Myocyte (in vitro differentiated cells): ENCODE measurements at regions not wholly inside any gene's neighbourhood (a gene's known extent, or its start where the extent isn't known, plus 50 kb on each side); places are given as distances from the start of the nearest gene placed in this dataset.

Experiments
- DNase-seq: peaks from one replicate; pipeline ENCODE4 v3.0.0-alpha.2; 2012; ENCODE audit warnings: low read depth

DNA sequence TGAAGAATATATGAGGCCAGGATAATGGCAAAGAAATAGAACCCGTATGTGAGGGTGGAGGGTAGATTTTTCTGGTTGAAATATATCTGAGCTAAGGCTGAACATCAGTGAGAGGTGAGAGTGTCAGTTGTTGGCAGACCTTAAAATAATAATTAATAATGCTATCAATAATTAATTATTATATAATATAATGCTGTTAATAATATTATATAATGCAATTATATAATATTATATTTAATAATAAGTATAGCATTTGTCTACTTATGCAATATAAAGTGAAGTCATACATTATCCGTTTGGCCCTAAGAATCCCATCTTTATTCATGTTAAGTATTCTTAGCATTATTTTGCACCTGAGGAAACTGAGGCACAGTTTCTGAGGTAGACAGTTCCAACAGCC, 269.9 kb upstream of the FZD8 start:
- no peak for DNase-seq

DNA sequence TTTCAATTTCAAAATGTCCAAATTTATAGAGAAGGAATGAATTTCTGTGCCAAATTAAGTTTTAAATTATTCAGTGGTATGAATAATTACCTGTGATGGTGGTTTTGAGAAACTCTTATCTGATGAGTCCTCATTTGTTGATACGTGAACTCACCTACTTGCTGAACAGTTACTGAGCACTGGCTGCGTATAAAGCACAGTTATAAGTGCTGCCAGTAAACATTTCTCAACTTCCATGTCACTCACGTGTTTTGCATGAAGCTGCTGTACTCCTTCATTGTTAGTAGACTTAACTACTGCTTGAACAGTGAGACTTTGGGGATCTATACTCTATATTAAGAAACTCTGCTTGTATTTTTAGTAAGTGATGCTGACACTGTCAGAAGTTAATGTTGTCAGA, 269.1 kb upstream of the FZD8 start:
- no peak for DNase-seq

DNA sequence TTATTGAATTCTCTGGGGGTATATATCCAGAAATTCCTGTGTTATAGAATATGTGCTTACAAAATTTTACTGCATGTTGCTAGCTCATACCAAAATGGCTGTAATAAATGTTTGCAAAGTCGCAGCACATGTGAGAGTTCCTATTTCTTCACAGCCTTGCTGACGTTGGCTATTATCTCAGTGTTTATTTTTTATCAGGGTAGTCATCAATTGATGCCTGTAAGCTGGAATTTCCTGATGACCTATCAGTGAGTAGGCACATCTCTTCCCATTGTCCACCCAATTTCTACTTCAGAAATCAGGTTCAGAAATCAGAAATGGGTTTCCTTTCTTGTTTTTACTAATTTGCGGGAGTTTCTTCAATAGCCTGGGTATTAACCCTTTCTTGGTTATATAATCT, 268.1 kb upstream of the FZD8 start:
- no peak for DNase-seq

DNA sequence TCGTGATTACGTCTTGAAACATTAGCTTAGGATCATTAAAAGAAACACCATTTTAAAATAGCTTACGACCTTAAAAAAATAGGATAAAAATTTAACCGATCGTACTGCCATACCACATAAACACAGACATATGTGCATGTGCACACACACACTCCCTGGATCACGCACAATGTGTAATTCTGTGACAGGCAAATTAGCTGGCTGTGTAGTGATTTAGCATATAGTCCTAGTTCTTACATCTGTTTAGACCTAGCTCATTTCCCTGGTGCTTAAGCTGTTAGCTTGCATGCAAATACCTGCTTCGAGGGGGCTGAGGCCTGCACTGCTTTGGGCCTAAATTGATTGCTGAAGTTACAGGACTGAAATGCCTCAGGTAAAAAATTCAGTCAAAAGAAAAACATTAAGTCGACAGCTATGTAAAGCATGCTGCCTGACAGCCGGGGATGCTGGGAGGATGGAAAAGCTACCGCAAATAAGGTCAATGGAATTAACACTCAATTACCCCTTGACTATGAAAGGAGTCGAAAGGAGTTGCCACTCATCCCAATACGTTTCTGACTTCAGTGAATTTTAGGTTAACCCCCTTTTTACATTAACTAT, 267.1 kb upstream of the FZD8 start:
- no peak for DNase-seq

DNA sequence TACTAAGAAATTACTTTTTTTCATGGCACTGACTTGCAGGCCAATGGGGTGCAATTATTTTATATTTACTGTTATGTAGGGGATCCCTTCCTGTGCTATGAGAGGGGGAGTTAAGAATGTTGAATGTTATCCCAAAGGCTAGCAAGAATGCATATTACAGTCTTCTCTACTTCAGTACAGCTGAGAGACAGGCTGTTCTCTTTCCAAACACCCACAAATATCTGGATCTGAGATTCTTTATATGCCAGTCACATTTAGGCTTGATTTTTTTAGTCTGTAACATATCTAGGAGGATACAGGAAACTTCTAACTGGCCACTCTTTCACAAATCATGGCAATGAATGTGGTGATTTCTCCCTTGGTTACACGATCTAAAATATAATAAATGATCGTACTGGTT, 266.4 kb upstream of the FZD8 start:
- DNase-seq, result no peak

DNA sequence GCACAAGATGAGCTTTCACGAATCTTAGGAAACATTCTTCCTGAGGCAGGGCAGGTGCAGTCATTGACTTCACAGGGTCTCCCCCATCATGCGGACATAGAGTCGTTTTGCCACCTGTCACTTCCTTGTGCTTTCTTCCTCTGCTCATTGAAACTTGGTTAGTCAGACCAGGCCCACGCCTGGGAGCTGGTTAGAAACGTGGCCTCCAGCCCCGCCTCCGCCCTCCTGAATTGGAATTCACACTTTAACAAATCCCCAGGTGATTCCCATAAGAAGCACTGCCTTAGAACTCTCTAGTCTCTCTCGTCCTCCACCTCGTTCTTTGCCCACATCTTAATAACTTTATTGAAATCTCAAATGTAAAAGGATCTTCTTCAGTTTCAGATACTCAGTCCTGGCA, 265.5 kb upstream of the FZD8 start:
- DNase-seq, result no peak

DNA sequence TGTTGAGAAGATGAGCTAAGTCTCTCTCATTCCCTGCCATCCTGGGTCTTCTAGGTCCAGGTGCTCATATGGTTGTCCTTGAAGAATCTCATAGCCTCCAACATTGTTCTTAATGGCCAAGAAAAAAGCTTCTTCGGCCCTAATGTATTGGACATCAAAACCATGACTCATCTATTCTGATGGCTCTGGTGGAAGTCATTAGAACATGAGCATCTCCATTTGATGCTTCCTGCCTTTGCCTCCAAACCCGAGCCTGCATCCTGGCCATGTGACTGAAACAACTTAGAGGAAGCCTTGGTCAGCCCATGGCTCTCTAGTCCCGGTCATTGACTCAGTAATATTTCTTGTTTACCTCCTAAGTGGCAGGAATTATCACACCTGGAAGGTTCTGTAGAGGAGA, 264.1 kb upstream of the FZD8 start:
- DNase-seq, result no peak

DNA sequence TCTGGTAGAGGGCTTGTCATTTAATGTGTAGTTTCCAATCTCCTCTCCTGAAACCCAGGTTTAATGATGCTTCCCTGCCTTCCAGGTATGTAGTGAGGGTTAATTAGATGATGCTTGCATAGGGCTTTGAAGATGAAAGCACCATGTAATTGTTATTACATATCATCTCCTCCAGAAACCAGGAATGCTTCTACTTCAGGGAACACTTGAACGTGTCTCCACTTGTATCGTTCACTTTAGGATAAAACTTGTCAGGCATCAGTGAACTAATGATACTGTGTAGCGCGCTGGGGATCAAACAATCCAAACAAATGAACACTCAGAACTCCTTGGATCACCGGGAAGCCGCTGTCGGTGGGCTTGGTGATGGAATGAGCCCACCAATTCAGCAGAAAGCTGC, 260.9 kb upstream of the FZD8 start:
- no peak for DNase-seq

DNA sequence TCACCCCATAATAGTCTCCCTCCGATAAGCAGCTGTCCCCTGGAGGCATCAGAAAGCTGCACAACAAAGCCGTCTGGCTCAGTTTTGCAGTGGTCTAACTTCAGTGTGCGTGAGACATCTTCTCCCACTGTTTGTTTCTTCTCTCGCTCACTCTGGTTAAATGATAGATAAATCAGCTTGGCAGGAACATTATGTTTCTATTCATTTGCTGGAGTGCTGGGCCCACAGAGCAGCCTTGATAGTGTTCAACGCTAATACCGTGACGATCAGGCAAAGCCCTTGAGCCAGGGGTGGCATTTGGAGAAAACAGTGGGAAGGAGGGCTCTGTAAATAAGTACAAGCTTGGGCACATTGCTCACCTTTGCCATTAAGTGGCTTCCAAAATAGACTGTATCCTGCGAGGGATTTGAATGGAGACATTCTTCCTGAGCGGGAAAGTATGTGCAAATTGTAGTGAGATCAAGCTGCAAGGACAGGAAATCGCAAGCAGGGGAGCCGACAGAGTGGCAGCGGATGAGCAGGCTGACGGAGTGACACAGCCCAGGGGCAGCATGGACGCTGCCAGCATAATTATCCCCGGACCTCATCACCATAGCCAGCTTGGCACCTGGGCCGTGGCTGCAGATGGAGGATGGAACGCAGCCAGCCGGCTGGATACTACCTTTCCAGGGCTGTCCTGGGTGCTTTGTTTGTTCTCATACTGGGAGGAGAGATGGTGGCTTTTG, 256.8 kb upstream of the FZD8 start:
- no peak for DNase-seq

DNA sequence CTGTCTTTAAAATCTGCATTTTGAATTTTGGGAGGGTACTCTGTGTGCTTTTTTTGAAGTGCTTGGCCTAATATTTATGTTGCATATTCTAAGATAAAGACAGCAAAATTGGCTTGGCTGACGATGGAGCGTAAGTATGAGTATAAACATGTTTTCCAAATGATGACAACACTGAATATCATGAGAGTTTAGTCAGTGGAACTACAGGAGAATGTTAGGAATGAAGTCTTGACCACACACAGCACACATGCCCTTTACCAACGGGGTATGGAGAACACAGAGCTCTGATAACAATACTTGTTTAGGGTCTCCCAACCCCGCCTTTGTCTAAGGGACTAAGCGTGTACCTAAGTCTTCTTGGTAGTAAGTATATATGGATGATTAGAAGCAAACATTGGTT, 253.9 kb upstream of the FZD8 start:
- DNase-seq, result peak; percentile 3

DNA sequence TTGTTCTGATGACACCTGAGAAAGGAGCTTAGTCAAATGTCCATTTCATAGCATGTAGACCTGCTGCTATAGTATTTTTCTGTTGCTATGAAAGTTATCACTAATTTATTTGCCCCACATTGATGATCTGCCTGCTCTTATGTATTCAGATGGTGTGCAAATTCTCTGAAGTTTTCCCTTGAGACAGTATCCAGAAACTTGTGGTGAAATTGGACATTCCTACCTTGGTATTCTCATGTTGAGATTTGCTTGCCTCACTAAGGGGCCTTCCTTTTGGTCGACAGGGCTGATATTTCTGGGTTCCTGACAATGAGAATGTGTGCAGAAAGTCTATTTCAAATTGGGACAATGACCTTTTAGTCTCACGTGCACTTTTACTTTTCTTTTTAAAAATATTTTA, 253.2 kb upstream of the FZD8 start:
- DNase-seq, result no peak

DNA sequence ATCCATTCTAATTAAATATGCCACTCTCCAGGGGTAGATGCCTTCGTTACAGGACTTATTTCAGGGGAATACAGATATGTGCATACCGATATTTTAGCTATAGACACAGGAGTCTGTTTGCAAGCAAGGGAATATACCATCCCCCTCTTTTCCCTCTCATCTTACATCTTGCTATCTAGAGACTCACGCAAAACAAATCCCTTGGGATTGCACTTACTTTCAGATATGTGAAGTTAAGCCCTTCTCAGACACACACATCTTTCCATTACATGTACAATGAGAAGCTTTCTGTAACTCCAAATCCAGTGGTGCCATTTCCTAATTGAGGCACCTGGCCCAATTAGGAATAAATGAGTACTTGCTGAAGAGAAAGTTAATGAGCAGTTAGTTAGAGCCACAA, 250.4 kb upstream of the FZD8 start:
- DNase-seq, result no peak

DNA sequence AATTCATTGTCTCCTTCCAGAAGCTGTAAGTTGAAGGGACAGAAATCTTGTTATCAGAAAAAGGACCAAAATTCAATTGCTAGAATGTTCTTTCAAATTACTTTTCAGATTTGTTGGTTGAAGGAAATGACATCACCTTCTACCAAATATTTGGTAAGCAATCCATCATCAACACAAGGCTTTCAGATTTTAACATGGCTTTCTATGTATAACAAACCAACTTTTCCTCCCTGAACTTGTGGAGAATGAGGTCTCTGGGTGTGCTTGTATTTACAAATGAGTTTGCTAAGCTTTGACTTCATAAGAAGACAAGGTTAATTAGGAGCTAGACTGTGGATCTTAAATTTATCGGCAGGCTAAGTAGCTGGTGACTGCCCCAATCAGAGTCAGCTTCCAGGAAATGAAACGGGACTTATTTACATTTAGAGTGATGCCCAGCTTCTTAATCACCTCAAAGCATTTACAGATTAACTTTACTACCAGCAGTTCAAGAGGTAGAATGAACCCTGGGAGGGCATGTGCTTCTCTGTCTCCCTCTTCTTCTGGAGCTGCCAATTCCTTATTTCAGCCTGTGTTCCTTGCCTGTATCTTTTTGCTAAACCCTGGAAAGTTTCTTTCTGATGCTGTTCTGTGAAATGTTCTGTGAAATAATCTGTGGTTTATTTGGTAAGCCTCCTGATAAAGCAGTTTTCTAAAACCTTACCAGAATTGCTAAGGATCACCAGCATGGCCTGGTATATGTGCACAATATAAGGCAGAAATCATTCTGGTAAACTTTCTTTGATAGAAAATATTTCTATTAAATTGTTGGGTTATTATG, 248.8 kb upstream of the FZD8 start:
- no peak for DNase-seq

DNA sequence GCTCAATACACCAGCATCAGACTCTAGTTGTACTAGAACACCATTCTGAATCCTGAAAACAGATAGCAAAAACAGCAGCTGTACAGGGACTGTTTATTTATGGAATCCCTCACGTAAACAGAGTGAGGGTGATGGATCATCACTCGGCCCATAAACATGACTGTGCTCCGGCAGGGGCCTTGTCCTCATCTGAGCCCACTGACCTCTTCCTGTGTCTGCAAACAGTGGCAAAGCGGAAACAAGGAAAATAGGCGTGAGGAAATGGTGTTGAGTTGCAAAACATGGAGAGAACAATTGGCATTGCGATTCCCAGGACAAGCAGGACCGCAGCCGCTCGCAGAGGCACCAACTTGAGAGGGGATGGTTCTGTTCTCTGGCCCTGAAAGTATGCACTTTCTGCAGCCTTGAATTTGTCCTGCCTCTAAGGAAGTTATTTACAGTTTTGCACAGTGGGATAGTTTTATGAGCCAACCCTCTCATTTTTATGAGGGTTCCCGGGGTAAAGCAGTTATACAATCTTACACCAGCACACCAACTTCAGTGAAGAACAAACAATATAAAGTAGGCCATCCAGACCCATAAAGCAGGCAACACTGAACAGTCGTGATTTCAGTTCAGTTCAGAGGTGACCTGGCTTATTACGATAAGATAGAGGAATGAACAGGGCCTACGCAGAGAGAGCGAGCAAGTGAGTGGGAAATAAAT, 248.0 kb upstream of the FZD8 start:
- no peak for DNase-seq

DNA sequence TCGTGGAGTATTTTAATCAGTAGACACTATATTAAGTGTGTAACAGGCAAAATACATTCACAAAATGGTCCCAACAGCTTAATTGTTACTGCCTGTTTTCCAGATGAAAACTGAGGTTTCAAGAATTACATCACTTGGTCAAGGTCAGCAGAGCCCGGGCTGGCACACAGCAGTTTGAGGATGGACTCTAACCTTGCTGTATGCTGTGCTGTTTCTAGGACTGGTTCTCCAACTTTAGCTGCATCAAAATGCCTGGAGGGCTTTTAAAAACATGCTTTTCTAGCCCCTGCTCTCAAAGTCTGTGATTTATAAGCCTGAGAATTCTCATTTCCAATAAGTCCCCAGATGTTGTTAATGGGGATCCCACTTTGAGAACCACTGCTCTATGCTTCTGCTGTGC, 247.1 kb upstream of the FZD8 start:
- DNase-seq, result no peak

DNA sequence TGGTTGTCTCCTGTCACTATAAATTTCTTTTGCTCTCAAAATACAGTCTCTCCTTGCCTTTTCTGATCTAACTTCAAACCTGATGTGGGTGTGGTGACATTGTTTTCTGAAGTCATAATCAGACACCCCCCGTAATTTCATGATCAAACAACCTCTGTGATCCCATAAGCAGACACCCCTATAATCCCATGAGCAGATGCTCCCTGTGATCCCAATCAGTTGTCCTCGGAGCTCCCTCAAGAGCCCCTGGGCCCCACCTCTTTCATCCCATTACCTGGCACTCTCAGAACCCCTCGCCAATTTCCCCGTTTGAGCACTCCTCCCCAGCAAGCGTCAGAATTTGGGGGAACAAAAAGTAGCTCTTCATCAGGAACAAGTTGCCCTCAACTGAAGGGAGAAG, 246.3 kb upstream of the FZD8 start:
- no peak for DNase-seq

DNA sequence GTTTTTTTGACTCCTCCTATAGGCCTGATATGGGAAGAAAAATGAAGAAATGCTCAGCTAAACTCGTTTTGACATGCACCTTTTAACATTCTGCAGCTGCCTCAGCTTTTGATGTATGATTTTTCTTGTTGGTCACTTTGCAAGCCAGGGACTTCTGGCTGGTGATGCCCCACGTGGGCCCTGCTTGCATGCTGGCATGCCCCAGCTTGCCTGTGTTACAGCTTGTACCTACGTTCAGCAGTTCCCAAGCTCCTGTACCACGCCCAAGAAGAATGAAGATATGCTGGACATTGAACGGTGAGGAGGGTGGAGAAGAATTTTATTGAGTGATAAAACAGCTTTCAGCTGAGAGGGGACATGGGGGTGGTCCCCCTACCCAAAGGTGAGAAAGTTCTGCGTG, 245.6 kb upstream of the FZD8 start:
- no peak for DNase-seq

DNA sequence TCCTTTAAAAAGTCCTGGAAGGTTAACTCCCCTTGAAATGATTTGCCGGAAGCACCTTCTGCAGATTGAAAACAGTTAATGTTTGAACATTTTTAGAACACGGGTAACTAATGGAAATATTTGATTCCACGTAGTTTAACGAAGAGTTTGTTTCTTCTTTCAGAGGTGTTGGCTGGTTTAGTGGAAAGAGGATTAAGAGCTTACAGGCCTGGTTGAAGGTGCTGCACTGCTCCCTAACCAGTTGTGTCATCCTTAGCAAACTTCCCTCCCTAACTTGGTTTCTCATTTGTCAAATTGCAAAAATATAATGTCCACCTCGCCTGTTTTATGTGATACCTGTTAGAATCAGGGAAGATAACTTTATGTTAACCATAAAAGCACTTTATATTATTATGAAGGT, 243.0 kb upstream of the FZD8 start:
- no peak for DNase-seq

DNA sequence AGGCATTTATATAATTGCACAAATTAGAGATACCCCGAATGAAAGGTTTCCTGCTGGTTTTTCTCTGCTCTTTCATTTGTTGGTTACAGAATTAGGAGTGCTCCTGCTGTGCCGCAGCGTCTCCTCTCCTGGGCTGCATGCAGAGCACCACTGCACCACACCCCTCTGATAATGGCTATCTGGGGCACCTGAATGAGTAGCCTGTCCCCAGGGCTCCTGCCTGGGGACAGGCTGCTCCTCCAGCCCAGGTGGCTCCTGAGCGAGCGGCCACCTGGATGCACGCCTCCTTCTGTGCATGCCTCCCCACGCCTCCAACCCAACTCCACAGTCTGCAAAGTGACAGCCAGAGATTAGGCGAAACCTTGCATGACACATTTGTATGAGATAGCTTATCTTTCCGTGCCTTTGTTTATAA, 242.6 kb upstream of the FZD8 start:
- DNase-seq, result no peak

DNA sequence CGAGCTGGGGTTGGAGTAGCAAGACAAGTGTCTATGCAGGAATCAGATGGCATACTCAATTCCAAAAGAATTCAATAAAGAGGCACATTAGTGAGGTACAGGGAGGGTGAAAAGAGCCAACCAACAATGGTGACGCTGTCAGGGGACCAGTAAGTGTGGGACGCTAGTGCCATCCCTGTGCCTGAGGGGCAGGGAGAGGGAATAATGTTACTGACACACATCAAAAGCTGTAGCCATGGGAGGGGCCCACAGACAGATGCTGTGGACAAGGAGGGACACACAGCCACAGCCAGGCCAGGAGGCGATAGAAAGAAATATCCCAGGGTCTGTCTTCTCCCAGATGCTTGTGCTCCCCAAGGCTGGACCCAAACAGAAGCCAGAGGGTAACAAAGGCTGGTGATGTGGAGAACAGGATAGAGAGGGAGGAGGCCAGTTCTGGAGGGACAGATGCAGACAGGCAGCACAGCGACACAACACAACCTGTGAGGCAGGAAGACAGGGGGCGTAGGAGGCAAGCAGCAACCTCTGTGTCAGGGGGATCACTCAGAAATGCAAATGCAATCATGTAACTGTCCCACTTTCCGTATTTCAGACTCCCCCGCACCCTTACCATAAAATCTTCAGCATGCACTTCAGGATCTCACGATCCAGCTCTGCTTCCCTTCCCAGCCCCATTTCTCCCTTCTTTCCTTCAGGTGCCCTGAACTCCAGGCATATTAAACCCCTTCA, 240.5 kb upstream of the FZD8 start:
- no peak for DNase-seq

DNA sequence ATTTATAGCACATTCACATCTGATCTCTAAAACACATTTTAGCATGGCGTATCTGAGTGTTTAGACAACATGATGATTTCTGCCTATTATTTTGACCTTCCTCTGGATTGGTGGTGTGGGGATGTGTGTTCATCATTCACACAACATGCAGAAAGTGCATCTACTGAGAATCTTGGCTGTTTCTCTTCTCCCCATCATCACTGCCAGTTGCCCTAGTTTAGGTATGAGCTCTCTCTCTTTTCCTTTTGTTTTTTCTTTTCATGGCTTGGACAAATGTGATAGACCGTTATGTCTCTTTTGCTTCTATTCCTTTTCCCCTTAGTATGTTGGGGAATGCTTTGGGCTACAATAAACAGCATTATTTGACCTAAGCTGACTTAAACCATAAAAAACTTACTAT, 239.2 kb upstream of the FZD8 start:
- no peak for DNase-seq
